ENCODE measurements at regions not wholly inside any gene's neighbourhood (a gene's known extent, or its start where the extent isn't known, plus 50 kb on each side); places are given as distances from the start of the nearest gene placed in this dataset.

DNA sequence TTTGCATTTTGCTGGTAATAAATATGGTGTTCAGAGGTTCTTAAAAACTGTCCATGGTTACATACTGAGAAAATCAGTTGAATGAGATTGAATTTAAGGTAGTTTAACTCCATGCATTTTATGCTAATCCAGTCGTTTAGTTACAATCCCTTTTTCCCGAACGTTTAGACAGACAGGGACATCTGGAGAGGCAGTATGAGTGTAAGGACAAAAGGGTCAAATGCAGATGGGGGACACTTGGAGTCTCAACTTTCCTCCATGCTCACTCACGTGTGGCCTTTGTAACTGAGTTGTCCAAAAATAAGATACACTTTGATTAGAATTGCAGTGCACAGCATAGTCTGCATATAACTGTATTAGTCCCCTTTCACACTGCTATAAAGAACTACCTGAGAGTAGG is 63.9 kb downstream of the RDH14 start:
- TF ChIP-seq, protein P1, sequence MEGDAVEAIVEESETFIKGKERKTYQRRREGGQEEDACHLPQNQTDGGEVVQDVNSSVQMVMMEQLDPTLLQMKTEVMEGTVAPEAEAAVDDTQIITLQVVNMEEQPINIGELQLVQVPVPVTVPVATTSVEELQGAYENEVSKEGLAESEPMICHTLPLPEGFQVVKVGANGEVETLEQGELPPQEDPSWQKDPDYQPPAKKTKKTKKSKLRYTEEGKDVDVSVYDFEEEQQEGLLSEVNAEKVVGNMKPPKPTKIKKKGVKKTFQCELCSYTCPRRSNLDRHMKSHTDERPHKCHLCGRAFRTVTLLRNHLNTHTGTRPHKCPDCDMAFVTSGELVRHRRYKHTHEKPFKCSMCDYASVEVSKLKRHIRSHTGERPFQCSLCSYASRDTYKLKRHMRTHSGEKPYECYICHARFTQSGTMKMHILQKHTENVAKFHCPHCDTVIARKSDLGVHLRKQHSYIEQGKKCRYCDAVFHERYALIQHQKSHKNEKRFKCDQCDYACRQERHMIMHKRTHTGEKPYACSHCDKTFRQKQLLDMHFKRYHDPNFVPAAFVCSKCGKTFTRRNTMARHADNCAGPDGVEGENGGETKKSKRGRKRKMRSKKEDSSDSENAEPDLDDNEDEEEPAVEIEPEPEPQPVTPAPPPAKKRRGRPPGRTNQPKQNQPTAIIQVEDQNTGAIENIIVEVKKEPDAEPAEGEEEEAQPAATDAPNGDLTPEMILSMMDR (IDR thresholded peaks at IDR 0.05), result no peak
- TF ChIP-seq RFX5 (IDR thresholded peaks at IDR 0.05) (no peak), FOSL2 (IDR thresholded peaks at IDR 0.05) (no peak), FOSL2 (CRISPR knock-in tag; IDR thresholded peaks at IDR 0.05) (no peak), POLR2A (IDR thresholded peaks at IDR 0.05; ENCODE audit: low read length) (no peak), EP300 (IDR thresholded peaks at IDR 0.05) (no peak), JUNB (IDR thresholded peaks at IDR 0.05) (no peak), RARB (CRISPR knock-in tag; IDR thresholded peaks at IDR 0.05) (no peak), SMC3 (IDR thresholded peaks at IDR 0.05) (no peak), HOXB5 (CRISPR knock-in tag; IDR thresholded peaks at IDR 0.05) (no peak), GATA3 (IDR thresholded peaks at IDR 0.05; ENCODE audit: borderline replicate concordance) (no peak)
